Gastroesophageal sphincter (tissue), 4 donors: ENCODE measurements at regions not wholly inside any gene's neighbourhood (a gene's known extent, or its start where the extent isn't known, plus 50 kb on each side); places are given as distances from the start of the nearest gene placed in this dataset.

Source experiments
- ATAC-seq: fragments of 150-250 bp; one replicate; pipeline ENCODE4 v1.9.1; 2016; ENCODE audit warnings: mild to moderate bottlenecking, moderate library complexity
- H3K27ac ChIP-seq, 4 donors: fragments of 200-600 bp; sonication (generic) in 3 of 4; 1 replicate in 3 of 4; 2 replicates in 1 of 4; pipeline ENCODE4 v1.5.1; 2016 to 2019
- H3K27me3 ChIP-seq: fragments of 200-600 bp; sonication (generic); one replicate; pipeline ENCODE4 v1.5.1; 2019
- H3K36me3 ChIP-seq, 2 donors: fragments of 200-600 bp; sonication (generic); one replicate each; pipeline ENCODE4 v1.5.1; 2019; ENCODE audit warnings: control low read depth in 1 of 2
- H3K4me1 ChIP-seq, 3 donors: fragments of 200-600 bp; sonication (generic); 1 replicate in 2 of 3; 2 replicates in 1 of 3; pipeline ENCODE4 v1.5.1; 2016 to 2019; ENCODE audit warnings: control low read depth in 2 of 3
- H3K4me3 ChIP-seq, 2 donors: fragments of 200-600 bp; sonication (generic); one replicate each; pipeline ENCODE4 v1.5.1; 2019; ENCODE audit warnings: mild to moderate bottlenecking in 1 of 2, moderate library complexity in 1 of 2
- H3K9me3 ChIP-seq, 3 donors: fragments of 200-600 bp; sonication (generic); one replicate each; pipeline ENCODE4 v1.5.1; 2017 to 2019; ENCODE audit warnings: control low read depth in 2 of 3
- EP300 ChIP-seq: sonication (generic); formaldehyde crosslinking; IDR thresholded peaks from one replicate; pipeline ENCODE4 v1.6.1; 2017; ENCODE audit warnings: antibody characterized with exemption, mild to moderate bottlenecking
- POLR2A ChIP-seq, 2 donors: fragments of 450-650 bp; IDR thresholded peaks; one replicate each; pipeline ENCODE4 v1.6.1; 2017; ENCODE audit warnings: antibody characterized with exemption in 2 of 2, mild to moderate bottlenecking in 2 of 2, moderate library complexity in 1 of 2
- POLR2AphosphoS5 ChIP-seq: sonication (generic); formaldehyde crosslinking; IDR thresholded peaks from one replicate; pipeline ENCODE4 v1.6.1; 2017; ENCODE audit warnings: antibody characterized with exemption
- WGBS, 2 donors: methylation state at CpG; one replicate each; pipeline ENCODE4 v1.1.5; 2018; ENCODE audit warnings: low coverage in 1 of 2; 5-methylcytosine and 5-hydroxymethylcytosine counted together
- TF ChIP-seq, protein P1 (sequence below), 4 experiments: fragments of 200-600 bp in 2 of 4; fragments of 450-650 bp in 2 of 4; sonication (generic) in 1 of 4; IDR thresholded peaks; one replicate each; pipeline ENCODE4 v1.5.1; 2017 to 2019; ENCODE audit warnings: antibody characterized with exemption in 4 of 4, mild to moderate bottlenecking in 2 of 4, moderate library complexity in 2 of 4

DNA sequence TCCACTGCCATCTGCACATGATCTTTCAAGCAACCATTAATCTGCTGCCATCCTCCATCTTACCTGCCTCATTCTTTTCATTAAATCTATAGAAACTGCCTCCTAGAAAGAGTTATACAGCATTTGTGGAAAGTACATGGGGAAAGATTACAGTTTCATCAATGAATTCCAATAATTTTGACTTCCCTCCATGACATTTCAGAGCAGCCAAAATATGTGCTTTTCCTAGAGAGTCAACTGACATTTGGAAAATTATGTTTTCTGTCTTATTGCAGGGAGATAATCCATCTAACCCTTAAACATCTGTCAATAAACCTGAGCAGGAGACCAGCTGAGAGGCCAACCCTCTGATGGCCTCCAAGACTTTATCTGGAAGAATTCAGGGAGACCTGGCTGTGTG lies 147.0 kb upstream of the CDH5 start:
- TF ChIP-seq POLR2AphosphoS5, result no peak
- TF ChIP-seq EP300, result no peak
- no peak for TF ChIP-seq POLR2A (IDR thresholded peaks at IDR 0.05)
- TF ChIP-seq, protein P1, sequence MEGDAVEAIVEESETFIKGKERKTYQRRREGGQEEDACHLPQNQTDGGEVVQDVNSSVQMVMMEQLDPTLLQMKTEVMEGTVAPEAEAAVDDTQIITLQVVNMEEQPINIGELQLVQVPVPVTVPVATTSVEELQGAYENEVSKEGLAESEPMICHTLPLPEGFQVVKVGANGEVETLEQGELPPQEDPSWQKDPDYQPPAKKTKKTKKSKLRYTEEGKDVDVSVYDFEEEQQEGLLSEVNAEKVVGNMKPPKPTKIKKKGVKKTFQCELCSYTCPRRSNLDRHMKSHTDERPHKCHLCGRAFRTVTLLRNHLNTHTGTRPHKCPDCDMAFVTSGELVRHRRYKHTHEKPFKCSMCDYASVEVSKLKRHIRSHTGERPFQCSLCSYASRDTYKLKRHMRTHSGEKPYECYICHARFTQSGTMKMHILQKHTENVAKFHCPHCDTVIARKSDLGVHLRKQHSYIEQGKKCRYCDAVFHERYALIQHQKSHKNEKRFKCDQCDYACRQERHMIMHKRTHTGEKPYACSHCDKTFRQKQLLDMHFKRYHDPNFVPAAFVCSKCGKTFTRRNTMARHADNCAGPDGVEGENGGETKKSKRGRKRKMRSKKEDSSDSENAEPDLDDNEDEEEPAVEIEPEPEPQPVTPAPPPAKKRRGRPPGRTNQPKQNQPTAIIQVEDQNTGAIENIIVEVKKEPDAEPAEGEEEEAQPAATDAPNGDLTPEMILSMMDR (IDR thresholded peaks at IDR 0.05), result no peak
- Histone ChIP-seq H3K27me3 (peaks cover 12% of the 10 kb centered on the region), H3K4me1 (no peaks in the 10 kb centered on the region), H3K36me3 (no peaks in the 10 kb centered on the region), H3K9me3 (no peaks in the 10 kb centered on the region), H3K4me3 (no peak overlapping the region), H3K27ac (no peak overlapping the region)
- ATAC-seq, result no peak

DNA sequence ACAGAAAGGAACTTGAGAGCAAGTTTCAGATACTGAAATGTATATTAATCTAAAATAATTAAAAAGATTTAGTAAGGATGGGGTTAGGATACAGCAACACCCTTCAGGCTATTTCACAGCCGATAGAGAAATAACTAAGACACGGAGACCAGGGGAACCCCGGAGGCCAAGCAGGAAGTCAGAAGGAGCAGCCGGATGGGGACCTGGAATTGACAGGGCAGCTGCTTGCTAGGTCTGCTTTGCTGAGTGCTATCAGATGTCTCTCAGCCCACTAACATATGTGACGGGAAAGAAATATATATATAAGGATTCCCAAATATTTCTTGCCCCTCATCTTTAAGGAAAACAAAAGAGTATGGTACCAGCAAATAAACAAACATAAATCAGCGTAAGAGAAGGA lies 154.1 kb upstream of the CDH5 start:
- no peak for ATAC-seq
- H3K36me3 ChIP-seq, result no peaks in the 10 kb centered on the region
- 51 to 76% methylated on average over 4 to 6 of the region's 6 CpGs for WGBS, 2 donors
- no peak overlapping the region for H3K27ac ChIP-seq
- H3K4me3 ChIP-seq, result no peak overlapping the region
- H3K9me3 ChIP-seq, result no peaks in the 10 kb centered on the region
- H3K4me1 ChIP-seq, result no peaks in the 10 kb centered on the region
- no peaks in the 10 kb centered on the region for H3K27me3 ChIP-seq
- TF ChIP-seq, protein P1 (IDR thresholded peaks at IDR 0.05), result no peak
- TF ChIP-seq POLR2AphosphoS5 (no peak), POLR2A (IDR thresholded peaks at IDR 0.05) (no peak), EP300 (no peak)

DNA sequence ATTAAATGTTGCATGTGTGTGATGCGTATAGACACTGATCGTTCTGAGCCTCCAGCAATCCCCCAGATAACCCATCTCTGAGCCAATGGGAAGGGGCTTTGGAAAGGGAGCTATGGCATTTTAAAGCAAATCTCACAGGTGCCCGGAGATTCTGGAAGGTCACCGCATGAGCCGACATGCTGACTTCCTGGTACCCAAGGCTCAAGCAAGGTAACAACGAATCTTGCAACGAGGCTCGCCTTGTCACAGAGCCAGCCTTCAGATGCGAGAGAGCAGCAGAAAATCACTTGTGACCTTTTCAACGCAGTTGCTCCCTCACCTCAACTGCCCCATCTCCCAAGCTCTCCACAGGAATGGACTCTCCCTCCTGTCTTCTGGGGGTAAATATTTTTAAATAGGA lies 154.8 kb upstream of the CDH5 start:
- Histone ChIP-seq H3K27ac (no peak overlapping the region), H3K4me3 (no peak overlapping the region), H3K4me1 (no peaks in the 10 kb centered on the region), H3K36me3 (no peaks in the 10 kb centered on the region), H3K9me3 (no peaks in the 10 kb centered on the region), H3K27me3 (no peaks in the 10 kb centered on the region)
- no peak for ATAC-seq
- WGBS, 2 donors, result 68 to 97% methylated on average over 6 to 9 of the region's 10 CpGs
- no peak for TF ChIP-seq POLR2AphosphoS5
- TF ChIP-seq, protein P1 (IDR thresholded peaks at IDR 0.05), result no peak

DNA sequence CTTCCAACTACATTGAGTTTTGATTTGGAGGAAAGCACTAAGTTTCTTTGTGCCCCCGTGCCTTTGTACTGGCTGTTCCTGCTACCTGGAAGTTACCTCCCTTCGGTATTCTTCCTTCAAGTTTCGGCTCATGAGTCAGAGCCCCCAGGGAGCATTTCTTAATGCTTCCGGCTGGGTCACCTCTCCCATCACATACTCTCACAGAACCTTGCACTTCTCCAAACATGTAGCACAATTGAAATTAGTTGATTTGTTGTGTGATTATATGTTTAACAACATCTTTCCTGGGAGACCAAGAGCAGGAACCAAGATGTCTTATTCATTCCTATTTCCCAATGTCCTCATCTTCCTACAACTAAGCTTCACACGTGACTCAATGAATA lies 158.6 kb upstream of the CDH5 start:
- Histone ChIP-seq H3K27me3 (peaks cover 4% of the 10 kb centered on the region), H3K36me3 (no peaks in the 10 kb centered on the region), H3K9me3 (no peaks in the 10 kb centered on the region), H3K4me3 (no peak overlapping the region), H3K27ac (no peak overlapping the region), H3K4me1 (no peaks in the 10 kb centered on the region)
- 77 to 91% methylated on average over 4 to 5 of the region's 5 CpGs for WGBS, 2 donors
- TF ChIP-seq POLR2AphosphoS5, result no peak
- TF ChIP-seq, protein P1 (IDR thresholded peaks at IDR 0.05), result no peak
- no peak for TF ChIP-seq POLR2A (IDR thresholded peaks at IDR 0.05)
- no peak for TF ChIP-seq EP300
- ATAC-seq, result no peak

DNA sequence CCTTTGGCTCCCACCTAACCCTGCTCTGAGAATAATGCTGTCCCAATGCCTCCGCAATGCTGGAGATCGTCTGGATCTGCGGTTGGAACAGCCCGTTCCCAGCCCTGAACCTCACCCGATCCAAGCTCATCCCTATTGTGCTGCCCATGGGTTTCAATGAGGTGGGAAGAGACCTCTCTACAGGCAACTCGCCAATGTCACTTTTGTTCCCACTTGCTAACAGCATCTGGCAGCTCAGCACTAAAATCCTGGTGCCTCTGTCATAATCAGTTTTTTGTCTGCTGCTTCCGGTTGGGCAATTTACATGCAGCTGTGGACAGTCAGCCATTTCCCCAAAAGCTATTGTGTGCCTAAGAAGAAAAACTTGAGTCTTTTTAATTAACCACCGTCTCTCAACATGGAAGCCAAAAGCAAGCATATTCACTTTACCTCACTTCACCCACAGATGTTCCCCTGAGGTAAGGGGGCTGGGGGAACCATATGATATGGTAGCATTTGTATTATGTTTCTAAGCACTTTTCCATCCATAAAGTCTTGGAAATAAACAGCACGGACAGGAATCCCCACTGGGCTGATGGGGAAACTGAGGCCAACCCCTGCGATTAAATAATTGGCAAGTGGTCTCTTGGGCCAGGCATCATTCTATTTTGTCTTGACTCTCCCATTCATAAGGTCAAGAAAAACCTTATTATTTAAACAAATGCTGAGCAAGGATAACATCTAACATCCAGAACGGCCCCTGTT lies 159.2 kb upstream of the CDH5 start:
- ATAC-seq, result peak; percentile 36
- 83 to 95% methylated on average over 9 of the region's 11 CpGs for WGBS, 2 donors
- Histone ChIP-seq H3K27me3 (peaks cover 4% of the 10 kb centered on the region), H3K36me3 (no peaks in the 10 kb centered on the region), H3K9me3 (no peaks in the 10 kb centered on the region), H3K4me1 (no peaks in the 10 kb centered on the region), H3K27ac (no peak overlapping the region), H3K4me3 (no peak overlapping the region)
- no peak for TF ChIP-seq POLR2A (IDR thresholded peaks at IDR 0.05)
- no peak for TF ChIP-seq EP300
- peak; percentile 14 for TF ChIP-seq POLR2AphosphoS5
